K562 (cell line): ENCODE measurements at regions not wholly inside any gene's neighbourhood (a gene's known extent, or its start where the extent isn't known, plus 50 kb on each side); places are given as distances from the start of the nearest gene placed in this dataset.

Experiments used
- ATAC-seq: fragments of 200-7000 bp; cut with Tn5 transposase; 3 replicates; pipeline ENCODE4 v1.9.1; 2020; ENCODE audit warnings: moderate library complexity
- BruUV-seq: library from RNA; stranded (reverse); fragments of 400-500 nt; replicated peaks from 2 replicates; lab custom pipeline; 2021; lab: Mats Ljungman, UMichigan
- CTCF ChIA-PET: fragments of 300-600 bp; formaldehyde crosslinking; extraction: SDS; loops from one replicate; lab custom pipeline; 2021; ENCODE audit warnings: low intra/inter-chr PET ratio; lab: Yijun Ruan, JAX
- POLR2A ChIA-PET: fragments of 300-600, 350-650 bp; sonication (Branson Sonifier 250); formaldehyde crosslinking; extraction: SDS; loops from one replicate; lab custom pipeline; 2021; ENCODE audit warnings: antibody characterized with exemption, inconsistent platforms; lab: Yijun Ruan, JAX
- DNase-seq, 4 experiments: peaks; one replicate each; pipeline versions ENCODE4 v3.0.0 to v3.0.0-alpha.2; 2011 to 2018; ENCODE audit warnings: low spot score in 3 of 4, mixed read lengths in 3 of 4; ENCODE audit errors: extremely low read depth in 1 of 4
- FAIRE-seq: peaks from 2 replicates; lab custom pipeline; 2011; peaks lifted over from hg19 to GRCh38; lab: Jason Lieb, UNC
- H2AFZ ChIP-seq: 2 replicates; pipeline ENCODE4 v1.6.0; 2011; ENCODE audit warnings: low read depth, low read length, control low read depth, inconsistent platforms
- H3K27ac ChIP-seq: fragments of 200-600 bp; 3 replicates; pipeline ENCODE4 v1.8.0; 2011; ENCODE audit warnings: low read depth, mild to moderate bottlenecking, control low read depth, inconsistent platforms, low read length, moderate library complexity, mixed read lengths; ENCODE audit errors: extremely low read depth
- H3K27me3 ChIP-seq, 2 experiments: fragments of 300-600 bp in 1 of 2; 2 replicates in 1 of 2; 3 replicates in 1 of 2; pipeline versions ENCODE4 v1.6.0 to v1.8.0; 2011; ENCODE audit warnings: inconsistent platforms in 2 of 2, low read length in 2 of 2, mild to moderate bottlenecking in 1 of 2, mixed read lengths in 1 of 2, moderate library complexity in 1 of 2; ENCODE audit not compliant: control insufficient read depth in 2 of 2, insufficient read depth in 2 of 2
- H3K36me3 ChIP-seq: fragments of 300-600 bp; 3 replicates; pipeline ENCODE4 v1.8.0; 2011; ENCODE audit warnings: mild to moderate bottlenecking, low read length, inconsistent platforms; ENCODE audit not compliant: control insufficient read depth, insufficient read depth
- H3K4me1 ChIP-seq, 2 experiments: fragments of 200-600 bp in 1 of 2; replicated peaks in 1 of 2; 2 replicates in 1 of 2; 3 replicates in 1 of 2; pipeline versions ENCODE4 v1.5.1 to v1.8.0; 2011; ENCODE audit warnings: inconsistent platforms in 2 of 2, low read length in 2 of 2, mild to moderate bottlenecking in 1 of 2, mixed read lengths in 1 of 2, moderate library complexity in 1 of 2; ENCODE audit not compliant: control insufficient read depth in 2 of 2, insufficient read depth in 2 of 2
- H3K4me2 ChIP-seq: 2 replicates; pipeline ENCODE4 v1.6.1; 2011; ENCODE audit warnings: low read length, control low read depth, inconsistent platforms, mixed read lengths; ENCODE audit not compliant: insufficient read depth
- H3K4me3 ChIP-seq: fragments of 200-600 bp; sonication (generic), shearing (Covaris generic); 2 replicates; pipeline ENCODE4 v1.5.1; 2016; ENCODE audit warnings: control low read depth, inconsistent platforms
- H3K79me2 ChIP-seq: fragments of 200-600 bp; 3 replicates; pipeline ENCODE4 v1.8.0; 2011; ENCODE audit warnings: low read length, inconsistent platforms; ENCODE audit not compliant: control insufficient read depth, insufficient read depth
- H3K9ac ChIP-seq, 2 experiments: 2 replicates each; pipeline versions ENCODE4 v1.6.0 to v1.6.1; 2011; ENCODE audit warnings: low read depth in 2 of 2, low read length in 2 of 2, control low read depth in 1 of 2, inconsistent platforms in 1 of 2, mild to moderate bottlenecking in 1 of 2, mixed read lengths in 1 of 2; ENCODE audit not compliant: insufficient read depth in 1 of 2
- H3K9me1 ChIP-seq: one replicate; pipeline ENCODE4 v1.6.0; 2011; ENCODE audit warnings: inconsistent platforms, mild to moderate bottlenecking, low read length, moderate library complexity; ENCODE audit not compliant: control insufficient read depth, insufficient read depth
- H3K9me3 ChIP-seq: replicated peaks from 2 replicates; pipeline ENCODE4 v1.5.1; 2011; ENCODE audit warnings: low read depth, low read length, inconsistent platforms; ENCODE audit not compliant: control insufficient read depth, insufficient read depth
- H4K20me1 ChIP-seq: replicated peaks from 2 replicates; pipeline ENCODE4 v1.6.1; 2011; ENCODE audit warnings: low read length, inconsistent platforms, mixed read lengths; ENCODE audit not compliant: control insufficient read depth, insufficient read depth
- DMBX1 ChIP-seq: fragments of 250-450 bp; sonication (Bioruptor Pico); IDR thresholded peaks from 2 replicates; pipeline ENCODE4 v1.8.0; 2022; ENCODE audit warnings: inconsistent platforms, mild to moderate bottlenecking, moderate library complexity, borderline replicate concordance
- E2F8 ChIP-seq: fragments of 450-650 bp; IDR thresholded peaks from 2 replicates; pipeline ENCODE4 v1.7.1; 2018; ENCODE audit warnings: mild to moderate bottlenecking, low read depth; ENCODE audit not compliant: partially characterized antibody
- PKNOX1 ChIP-seq: fragments of 450-650 bp; IDR thresholded peaks from 2 replicates; pipeline ENCODE4 v1.6.1; 2016
- TBL1XR1 ChIP-seq, 2 experiments: IDR thresholded peaks; 2 replicates each; pipeline ENCODE4 v1.6.1; 2012; ENCODE audit warnings: improper control_type of control experiment in 2 of 2, low read length in 2 of 2, mild to moderate bottlenecking in 1 of 2
- TCF3 ChIP-seq: sonication (generic); formaldehyde crosslinking; IDR thresholded peaks from 2 replicates; pipeline ENCODE4 v1.4.0; 2020; ENCODE audit warnings: mild to moderate bottlenecking, missing genetic modification reagents
- ZNF133 ChIP-seq: fragments of 250-450 bp; sonication (Bioruptor Pico); IDR thresholded peaks from 2 replicates; pipeline ENCODE4 v1.4.0; 2020; ENCODE audit warnings: mild to moderate bottlenecking
- ZNF311 ChIP-seq: fragments of 250-450 bp; sonication (Bioruptor Pico); IDR thresholded peaks from 2 replicates; pipeline ENCODE4 v1.4.0; 2020; ENCODE audit warnings: mild to moderate bottlenecking, moderate library complexity
- ZNF347 ChIP-seq: fragments of 450-650 bp; formaldehyde crosslinking; IDR thresholded peaks from 2 replicates; pipeline ENCODE4 v1.4.0; 2020; ENCODE audit warnings: low read depth, mild to moderate bottlenecking, moderate library complexity
- WGBS: fragments of 100-300 bp; shearing (Covaris generic); methylation state at CpG from one replicate; pipeline ENCODE4 v1.1.6; 2016; ENCODE audit warnings: low coverage, mixed read lengths; ENCODE audit not compliant: insufficient coverage; ENCODE audit errors: missing lambda C conversion rate; 5-methylcytosine and 5-hydroxymethylcytosine counted together
- in situ Hi-C: fragments of 300-500 bp; cut with MboI; formaldehyde crosslinking; loops from 4 replicates; pipeline ENCODE4 v1.15.0; 2018; ENCODE audit warnings: inconsistent platforms, mixed read lengths
- intact Hi-C: fragments of 100-400 bp; cut with micrococcal nuclease; formaldehyde crosslinking; loops from 2 replicates; pipeline ENCODE4 v1.14.2; 2022

- in situ Hi-C loops (no loop called here), intact Hi-C loops (no loop called here)
- H4K20me1 ChIP-seq = no peaks in the 10 kb centered on the region
- no peak overlapping the region for H3K27ac ChIP-seq
- BruUV-seq = no TSS peak
- H3K79me2 ChIP-seq = no peaks in the 10 kb centered on the region
- FAIRE-seq = no peak
- no peaks in the 10 kb centered on the region for H3K4me1 ChIP-seq
- CTCF ChIA-PET = no interaction called here
- H3K27me3 ChIP-seq = no peaks in the 10 kb centered on the region
- no peak for ATAC-seq
- no peak overlapping the region for H3K4me3 ChIP-seq
- H2AFZ ChIP-seq = no peak overlapping the region
- POLR2A ChIA-PET = no interaction called here
- no peaks in the 10 kb centered on the region for H3K9me1 ChIP-seq
- 0% methylated on average over 2 of the region's 2 CpGs for WGBS
- no peak overlapping the region for H3K9ac ChIP-seq
- H3K4me2 ChIP-seq = no peak overlapping the region
- no peak for DNase-seq
- TF ChIP-seq TCF3 (CRISPR knock-in tag) = no peak
- no peak for TF ChIP-seq ZNF133
- no peak for TF ChIP-seq ZNF311
- TF ChIP-seq TBL1XR1 (IDR thresholded peaks at IDR 0.05; ENCODE audit: low read length in 2 of 2) = no peak
- TF ChIP-seq ZNF347 (CRISPR knock-in tag) = no peak
- no peak for TF ChIP-seq PKNOX1
- no peak for TF ChIP-seq E2F8
- no peak for TF ChIP-seq DMBX1 (CRISPR knock-in tag)
- no peaks in the 10 kb centered on the region for H3K9me3 ChIP-seq
- no peaks in the 10 kb centered on the region for H3K36me3 ChIP-seq
These were observed 68.1 kb upstream of the SLC10A2 start for GRCh38 chr13:103134271-103134670.
